Liver (tissue), 8 donors: ENCODE measurements at regions not wholly inside any gene's neighbourhood (a gene's known extent, or its start where the extent isn't known, plus 50 kb on each side); places are given as distances from the start of the nearest gene placed in this dataset.

Experiments
- DNase-seq: peaks from one replicate; pipeline ENCODE4 v3.0.0-alpha.2; 2017; ENCODE audit warnings: low spot score
- H3K27ac ChIP-seq, 2 donors: one replicate each; pipeline ENCODE4 v1.7.0; 2013; ENCODE audit warnings: inconsistent platforms in 2 of 2, low read length in 2 of 2, control low read depth in 1 of 2, low read depth in 1 of 2, mild to moderate bottlenecking in 1 of 2
- H3K27me3 ChIP-seq, 4 donors: one replicate each; pipeline versions ENCODE4 v1.6.1 to v1.7.0; 2013; ENCODE audit warnings: low read length in 3 of 4, inconsistent platforms in 1 of 4, mild to moderate bottlenecking in 1 of 4, moderate library complexity in 1 of 4; ENCODE audit not compliant: control insufficient read depth in 4 of 4, insufficient read depth in 4 of 4
- H3K36me3 ChIP-seq, 4 donors: one replicate each; pipeline versions ENCODE4 v1.6.1 to v1.7.0; 2013; ENCODE audit warnings: low read length in 3 of 4, mild to moderate bottlenecking in 3 of 4, low read depth in 1 of 4, moderate library complexity in 1 of 4; ENCODE audit not compliant: control insufficient read depth in 4 of 4, insufficient read depth in 3 of 4
- H3K4me1 ChIP-seq, 4 donors: one replicate each; pipeline versions ENCODE4 v1.6.1 to v1.7.0; 2013; ENCODE audit warnings: low read length in 3 of 4, mild to moderate bottlenecking in 3 of 4, moderate library complexity in 1 of 4; ENCODE audit not compliant: control insufficient read depth in 4 of 4, insufficient read depth in 4 of 4
- H3K4me3 ChIP-seq, 3 donors: one replicate each; pipeline versions ENCODE4 v1.6.1 to v1.7.0; 2013; ENCODE audit warnings: low read length in 3 of 3, control low read depth in 1 of 3, low read depth in 1 of 3, mild to moderate bottlenecking in 1 of 3
- H3K9ac ChIP-seq, 2 donors: one replicate each; pipeline ENCODE4 v1.7.0; 2013; ENCODE audit warnings: low read length in 2 of 2, mild to moderate bottlenecking in 2 of 2, moderate library complexity in 2 of 2, control low read depth in 1 of 2, low read depth in 1 of 2
- H3K9me3 ChIP-seq, 4 donors: one replicate each; pipeline versions ENCODE4 v1.6.1 to v1.7.0; 2013; ENCODE audit warnings: low read length in 3 of 4; ENCODE audit not compliant: control insufficient read depth in 4 of 4
- ATF3 ChIP-seq: IDR thresholded peaks from 2 replicates; pipeline ENCODE4 v1.6.1; 2016; ENCODE audit warnings: antibody characterized with exemption
- FOXA1 ChIP-seq: IDR thresholded peaks from 2 replicates; pipeline ENCODE4 v1.6.1; 2016; ENCODE audit warnings: antibody characterized with exemption
- FOXA2 ChIP-seq: IDR thresholded peaks from 2 replicates; pipeline ENCODE4 v1.6.1; 2016; ENCODE audit warnings: antibody characterized with exemption
- GABPA ChIP-seq, 2 donors: IDR thresholded peaks in 1 of 2; conservative IDR thresholded peaks in 1 of 2; 2 replicates each; pipeline ENCODE4 v1.6.1; 2016; ENCODE audit warnings: antibody characterized with exemption in 2 of 2, mild to moderate bottlenecking in 1 of 2, moderate library complexity in 1 of 2
- HNF4A ChIP-seq, 2 donors: conservative IDR thresholded peaks; 2 replicates each; pipeline ENCODE4 v1.6.1; 2016; ENCODE audit warnings: antibody characterized with exemption in 2 of 2, mild to moderate bottlenecking in 2 of 2
- HNF4G ChIP-seq: IDR thresholded peaks from 2 replicates; pipeline ENCODE4 v1.6.1; 2016; ENCODE audit warnings: antibody characterized with exemption
- JUND ChIP-seq, 2 donors: IDR thresholded peaks; 2 replicates each; pipeline ENCODE4 v1.6.1; 2016; ENCODE audit warnings: antibody characterized with exemption in 2 of 2
- MAX ChIP-seq: IDR thresholded peaks from 2 replicates; pipeline ENCODE4 v1.6.1; 2016; ENCODE audit warnings: antibody characterized with exemption
- NR2F2 ChIP-seq: IDR thresholded peaks from 2 replicates; pipeline ENCODE4 v1.6.1; 2016; ENCODE audit warnings: antibody characterized with exemption
- RAD21 ChIP-seq, 2 donors: IDR thresholded peaks; 2 replicates each; pipeline ENCODE4 v1.6.1; 2016; ENCODE audit warnings: antibody characterized with exemption in 2 of 2, mild to moderate bottlenecking in 2 of 2
- REST ChIP-seq: IDR thresholded peaks from 2 replicates; pipeline ENCODE4 v1.6.1; 2016; ENCODE audit warnings: antibody characterized with exemption, mild to moderate bottlenecking
- RXRA ChIP-seq, 2 donors: IDR thresholded peaks; 2 replicates each; pipeline ENCODE4 v1.6.1; 2017 to 2018; ENCODE audit warnings: antibody characterized with exemption in 2 of 2, mild to moderate bottlenecking in 1 of 2
- SP1 ChIP-seq: IDR thresholded peaks from 2 replicates; pipeline ENCODE4 v1.6.1; 2018; ENCODE audit warnings: antibody characterized with exemption, mild to moderate bottlenecking
- YY1 ChIP-seq: IDR thresholded peaks from 2 replicates; pipeline ENCODE4 v1.6.1; 2016; ENCODE audit warnings: antibody characterized with exemption, mild to moderate bottlenecking
- WGBS: extraction: QIAGEN DNeasy Blood & Tissue Kit; methylation state at CpG from one replicate; pipeline ENCODE4 v1.1.7; 2013; 5-methylcytosine and 5-hydroxymethylcytosine counted together
- TF ChIP-seq, protein P1 (sequence below): fragments of 150-350 bp; IDR thresholded peaks from 2 replicates; pipeline ENCODE4 v1.5.1; 2017; ENCODE audit warnings: improper control_type of control experiment, low read depth, low read length; ENCODE audit not compliant: missing input control
- donor health status: healthy.
- donor health status: healthy.
- donor health status: healthy.
- donor health status: healthy.
- donor health status: healthy.

DNA sequence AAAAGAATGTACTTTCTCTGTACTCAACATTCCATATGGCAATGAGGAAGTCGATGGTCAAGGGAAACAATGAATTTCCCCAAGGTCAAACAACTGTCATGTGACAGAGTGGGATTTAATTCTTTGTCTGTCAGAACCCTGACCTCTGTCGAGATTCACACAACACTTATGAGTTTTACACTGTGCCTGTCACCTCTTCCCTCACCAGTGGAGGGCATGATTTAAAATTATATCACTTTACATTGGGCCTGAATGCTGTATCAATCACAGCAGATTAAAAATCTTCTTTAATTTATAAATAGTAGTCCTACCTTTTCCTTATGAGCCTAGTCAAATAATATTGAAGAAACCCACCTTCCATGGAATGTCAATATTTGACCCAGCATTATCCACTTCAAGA lies 276.7 kb downstream of the CDH10 start (continued):
- TF ChIP-seq REST (no peak), JUND (IDR thresholded peaks at IDR 0.05) (no peak), YY1 (no peak), MAX (no peak)

DNA sequence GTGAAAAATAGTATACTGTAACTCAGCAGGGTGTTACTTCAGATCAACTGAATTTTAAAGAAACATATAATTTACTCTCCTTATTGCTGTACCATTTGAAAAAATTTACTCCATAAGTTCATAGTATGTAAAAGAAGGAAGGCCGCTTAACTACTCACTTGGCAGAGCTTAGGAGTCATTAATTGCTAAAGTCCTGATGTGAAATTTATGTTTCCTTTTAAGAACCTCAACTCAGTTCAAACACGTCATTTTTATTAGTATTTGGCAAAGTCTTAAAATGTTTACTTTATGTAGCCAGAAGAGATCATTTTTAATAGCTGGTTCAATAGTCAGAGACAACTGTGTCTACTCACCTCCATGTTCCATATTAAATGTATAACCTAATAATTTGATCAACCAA lies 268.6 kb downstream of the CDH10 start:
- H3K27ac ChIP-seq: no peak overlapping the region
- H3K4me1 ChIP-seq: no peaks in the 10 kb centered on the region
- H3K27me3 ChIP-seq: no peaks in the 10 kb centered on the region
- H3K9ac ChIP-seq: no peak overlapping the region
- H3K4me3 ChIP-seq: no peak overlapping the region
- 77% methylated on average over 2 of the region's 2 CpGs for WGBS
- H3K9me3 ChIP-seq: no peaks in the 10 kb centered on the region
- TF ChIP-seq, protein P1, sequence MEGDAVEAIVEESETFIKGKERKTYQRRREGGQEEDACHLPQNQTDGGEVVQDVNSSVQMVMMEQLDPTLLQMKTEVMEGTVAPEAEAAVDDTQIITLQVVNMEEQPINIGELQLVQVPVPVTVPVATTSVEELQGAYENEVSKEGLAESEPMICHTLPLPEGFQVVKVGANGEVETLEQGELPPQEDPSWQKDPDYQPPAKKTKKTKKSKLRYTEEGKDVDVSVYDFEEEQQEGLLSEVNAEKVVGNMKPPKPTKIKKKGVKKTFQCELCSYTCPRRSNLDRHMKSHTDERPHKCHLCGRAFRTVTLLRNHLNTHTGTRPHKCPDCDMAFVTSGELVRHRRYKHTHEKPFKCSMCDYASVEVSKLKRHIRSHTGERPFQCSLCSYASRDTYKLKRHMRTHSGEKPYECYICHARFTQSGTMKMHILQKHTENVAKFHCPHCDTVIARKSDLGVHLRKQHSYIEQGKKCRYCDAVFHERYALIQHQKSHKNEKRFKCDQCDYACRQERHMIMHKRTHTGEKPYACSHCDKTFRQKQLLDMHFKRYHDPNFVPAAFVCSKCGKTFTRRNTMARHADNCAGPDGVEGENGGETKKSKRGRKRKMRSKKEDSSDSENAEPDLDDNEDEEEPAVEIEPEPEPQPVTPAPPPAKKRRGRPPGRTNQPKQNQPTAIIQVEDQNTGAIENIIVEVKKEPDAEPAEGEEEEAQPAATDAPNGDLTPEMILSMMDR: no peak
- TF ChIP-seq SP1: no peak
- TF ChIP-seq GABPA (IDR thresholded peaks at IDR 0.05 in 1 of 2, conservative IDR thresholded peaks at IDR 0.05 in 1 of 2): no peak
- TF ChIP-seq REST: no peak
- no peak for TF ChIP-seq FOXA2
- no peak for TF ChIP-seq HNF4G
- TF ChIP-seq HNF4A (conservative IDR thresholded peaks at IDR 0.05): no peak
- no peak for TF ChIP-seq RAD21 (IDR thresholded peaks at IDR 0.05)
- TF ChIP-seq YY1: no peak
- TF ChIP-seq ATF3: no peak
- no peak for TF ChIP-seq RXRA (IDR thresholded peaks at IDR 0.05)
- no peak for TF ChIP-seq MAX
- TF ChIP-seq FOXA1: no peak
- no peak for TF ChIP-seq NR2F2
- no peaks in the 10 kb centered on the region for H3K36me3 ChIP-seq
- DNase-seq: no peak
